Parathyroid adenoma (tissue), 2 donors: ENCODE measurements at regions not wholly inside any gene's neighbourhood (a gene's known extent, or its start where the extent isn't known, plus 50 kb on each side); places are given as distances from the start of the nearest gene placed in this dataset.

Experiments
- H2AFZ ChIP-seq: fragments of 300-600 bp; sonication (generic); one replicate; pipeline ENCODE4 v1.7.0; 2017; ENCODE audit warnings: antibody characterized with exemption, mild to moderate bottlenecking
- H3K27ac ChIP-seq: fragments of 300-600 bp; sonication (generic); one replicate; pipeline ENCODE4 v1.7.0; 2017
- H3K27me3 ChIP-seq: fragments of 300-600 bp; sonication (generic); one replicate; pipeline ENCODE4 v1.7.0; 2017; ENCODE audit warnings: low read length; ENCODE audit not compliant: control insufficient read depth, insufficient read depth
- H3K36me3 ChIP-seq: fragments of 300-600 bp; sonication (generic); one replicate; pipeline ENCODE4 v1.7.0; 2017; ENCODE audit warnings: low read length; ENCODE audit not compliant: control insufficient read depth, insufficient read depth
- H3K4me1 ChIP-seq: fragments of 300-600 bp; sonication (generic); one replicate; pipeline ENCODE4 v1.7.0; 2017; ENCODE audit warnings: control low read depth
- H3K4me2 ChIP-seq: fragments of 300-600 bp; sonication (generic); one replicate; pipeline ENCODE4 v1.7.0; 2017; ENCODE audit warnings: low read length
- H3K4me3 ChIP-seq: fragments of 300-600 bp; sonication (generic); one replicate; pipeline ENCODE4 v1.7.0; 2017; ENCODE audit warnings: low read depth, low read length
- H3K79me2 ChIP-seq: fragments of 300-600 bp; sonication (generic); one replicate; pipeline ENCODE4 v1.7.0; 2017; ENCODE audit warnings: control low read depth
- H3K9ac ChIP-seq: fragments of 300-600 bp; sonication (generic); one replicate; pipeline ENCODE4 v1.7.0; 2017; ENCODE audit warnings: mild to moderate bottlenecking
- H3K9me3 ChIP-seq: fragments of 300-600 bp; sonication (generic); one replicate; pipeline ENCODE4 v1.7.0; 2017; ENCODE audit warnings: low read length; ENCODE audit not compliant: control insufficient read depth
- CTCF ChIP-seq: fragments of 300-600 bp; sonication (generic); IDR thresholded peaks from one replicate; pipeline ENCODE4 v1.7.0; 2017; ENCODE audit warnings: antibody characterized with exemption, mild to moderate bottlenecking
- donor health status: primary hyperparathyroidism.

- Histone ChIP-seq H3K4me1 (no peaks in the 10 kb centered on the region), H3K79me2 (no peaks in the 10 kb centered on the region), H3K4me3 (no peak overlapping the region), H3K36me3 (no peaks in the 10 kb centered on the region), H3K27ac (no peak overlapping the region), H3K4me2 (no peak overlapping the region), H3K27me3 (no peaks in the 10 kb centered on the region), H3K9me3 (no peaks in the 10 kb centered on the region), H2AFZ (no peak overlapping the region), H3K9ac (no peak overlapping the region)
- TF ChIP-seq CTCF, result no peak
These were observed 195.8 kb downstream of the NXNL2 start for GRCh38 chr9:88730780-88731179.

GRCh38 chr9:88732128-88732527, 197.2 kb downstream of the NXNL2 start:
- no peaks in the 10 kb centered on the region for H3K4me1 ChIP-seq
- H3K4me2 ChIP-seq, result no peak overlapping the region
- no peak overlapping the region for H3K27ac ChIP-seq
- no peaks in the 10 kb centered on the region for H3K79me2 ChIP-seq
- H3K9me3 ChIP-seq, result no peaks in the 10 kb centered on the region
- no peak overlapping the region for H3K9ac ChIP-seq
- H3K27me3 ChIP-seq, result no peaks in the 10 kb centered on the region
- TF ChIP-seq CTCF, result no peak
- no peaks in the 10 kb centered on the region for H3K36me3 ChIP-seq
- H2AFZ ChIP-seq, result no peak overlapping the region
- H3K4me3 ChIP-seq, result no peak overlapping the region

GRCh38 chr9:88733651-88734421, 198.9 kb downstream of the NXNL2 start:
- no peaks in the 10 kb centered on the region for H3K79me2 ChIP-seq
- TF ChIP-seq CTCF, result no peak
- H3K4me2 ChIP-seq, result no peak overlapping the region
- no peaks in the 10 kb centered on the region for H3K36me3 ChIP-seq
- no peaks in the 10 kb centered on the region for H3K27me3 ChIP-seq
- H2AFZ ChIP-seq, result no peak overlapping the region
- H3K4me1 ChIP-seq, result no peaks in the 10 kb centered on the region
- no peak overlapping the region for H3K27ac ChIP-seq
- no peak overlapping the region for H3K9ac ChIP-seq
- no peak overlapping the region for H3K4me3 ChIP-seq
- H3K9me3 ChIP-seq, result no peaks in the 10 kb centered on the region

GRCh38 chr9:88734527-88734926, 199.5 kb downstream of the NXNL2 start:
- Histone ChIP-seq H3K4me3 (no peak overlapping the region), H3K27ac (no peak overlapping the region), H3K27me3 (no peaks in the 10 kb centered on the region), H3K4me2 (no peak overlapping the region), H3K36me3 (no peaks in the 10 kb centered on the region), H3K9ac (no peak overlapping the region), H3K79me2 (no peaks in the 10 kb centered on the region), H3K9me3 (no peaks in the 10 kb centered on the region), H2AFZ (no peak overlapping the region), H3K4me1 (peaks cover 3% of the 10 kb centered on the region)
- TF ChIP-seq CTCF, result no peak

- H3K9ac ChIP-seq, result no peak overlapping the region
- no peaks in the 10 kb centered on the region for H3K36me3 ChIP-seq
- H3K4me2 ChIP-seq, result no peak overlapping the region
- H3K4me1 ChIP-seq, result peaks cover 3% of the 10 kb centered on the region
- no peak for TF ChIP-seq CTCF
- no peaks in the 10 kb centered on the region for H3K9me3 ChIP-seq
- H3K27me3 ChIP-seq, result no peaks in the 10 kb centered on the region
- H3K4me3 ChIP-seq, result no peak overlapping the region
- H2AFZ ChIP-seq, result no peak overlapping the region
- H3K27ac ChIP-seq, result no peak overlapping the region
- H3K79me2 ChIP-seq, result no peaks in the 10 kb centered on the region
These were observed 201.2 kb downstream of the NXNL2 start for GRCh38 chr9:88736136-88736637.
